Stomach (tissue), 8 donors: ENCODE measurements at regions not wholly inside any gene's neighbourhood (a gene's known extent, or its start where the extent isn't known, plus 50 kb on each side); places are given as distances from the start of the nearest gene placed in this dataset.
"Not testable (repeated sequence)": the region's sequence is repeated elsewhere in the genome, so short reads cannot be mapped to it uniquely, and the experiment has no call there.

Experiments used
- DNase-seq, 2 donors: peaks; one replicate each; pipeline versions ENCODE4 v3.0.0 to v3.0.0-alpha.2; 2013 to 2019
- H3K27ac ChIP-seq, 5 donors: fragments of 200-600 bp in 4 of 5; sonication (generic) in 4 of 5; one replicate each; pipeline ENCODE4 v1.5.1; 2013 to 2019; ENCODE audit warnings: mild to moderate bottlenecking in 1 of 5, moderate library complexity in 1 of 5
- H3K27me3 ChIP-seq, 3 donors: fragments of 200-600 bp; sonication (generic); one replicate each; pipeline ENCODE4 v1.5.1; 2017 to 2019; ENCODE audit warnings: mixed run types in 1 of 3
- H3K36me3 ChIP-seq, 4 donors: fragments of 200-600 bp; sonication (generic); 1 replicate in 3 of 4; 2 replicates in 1 of 4; pipeline ENCODE4 v1.5.1; 2016 to 2019
- H3K4me1 ChIP-seq, 4 donors: fragments of 200-600 bp; sonication (generic); one replicate each; pipeline ENCODE4 v1.5.1; 2016 to 2019
- H3K4me3 ChIP-seq, 4 donors: fragments of 200-600 bp; sonication (generic) in 3 of 4; one replicate each; pipeline ENCODE4 v1.5.1; 2016 to 2019; ENCODE audit warnings: mild to moderate bottlenecking in 1 of 4
- H3K9me3 ChIP-seq, 4 donors: fragments of 200-600 bp; sonication (generic); one replicate each; pipeline ENCODE4 v1.5.1; 2016 to 2019
- EP300 ChIP-seq: sonication (generic); formaldehyde crosslinking; IDR thresholded peaks from one replicate; pipeline ENCODE4 v1.6.1; 2017; ENCODE audit warnings: antibody characterized with exemption
- POLR2A ChIP-seq, 4 donors: fragments of 450-650 bp; IDR thresholded peaks; one replicate each; pipeline ENCODE4 v1.6.1; 2016; ENCODE audit warnings: antibody characterized with exemption in 4 of 4, control low read depth in 2 of 4, mild to moderate bottlenecking in 1 of 4, moderate library complexity in 1 of 4
- POLR2AphosphoS5 ChIP-seq, 3 donors: sonication (generic); formaldehyde crosslinking; IDR thresholded peaks; one replicate each; pipeline ENCODE4 v1.6.1; 2016; ENCODE audit warnings: antibody characterized with exemption in 3 of 3
- WGBS, 5 donors: extraction: QIAGEN DNeasy Blood & Tissue Kit in 3 of 5; methylation state at CpG; one replicate each; pipeline versions ENCODE4 v1.1.5 to v1.1.7; 2013 to 2018; 5-methylcytosine and 5-hydroxymethylcytosine counted together
- intact Hi-C: fragments of 100-400 bp; cut with DNase I; formaldehyde crosslinking; loops from one replicate; pipeline ENCODE4 v1.15.1; 2023; ENCODE audit warnings: low total_unique reads
- TF ChIP-seq, protein P1 (sequence below), 7 experiments: fragments of 450-650 bp in 4 of 7; fragments of 200-600 bp in 3 of 7; sonication (generic) in 3 of 7; IDR thresholded peaks; one replicate each; pipeline ENCODE4 v1.5.1; 2016 to 2019; ENCODE audit warnings: antibody characterized with exemption in 7 of 7, control low read depth in 2 of 7, mild to moderate bottlenecking in 1 of 7
- donor health status: healthy with polysubstance abuse.
- donor health status: Bipolar disorder and iron deficiency.
- donor health status: healthy.

DNA sequence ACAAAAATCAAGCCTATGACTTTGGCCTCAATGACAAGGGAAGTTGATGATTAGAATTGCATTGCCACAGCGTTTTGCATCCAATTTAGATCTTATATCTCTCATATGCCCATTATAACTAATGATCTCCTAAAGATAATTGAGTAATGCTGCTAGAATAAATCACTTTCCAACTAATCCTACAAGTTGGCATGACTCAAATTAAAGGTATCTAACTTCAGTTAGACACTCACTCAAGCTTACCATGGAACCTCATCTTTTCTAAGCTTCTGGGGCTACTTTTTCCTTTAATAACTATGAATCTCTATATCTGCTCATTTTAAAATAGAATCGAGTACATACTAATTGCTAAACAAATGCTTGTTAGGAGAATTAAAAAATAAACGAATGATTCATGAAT, 427.8 kb downstream of the BTG1 start:
- intact Hi-C loops = no loop called here
- H3K9me3 ChIP-seq = no peaks in the 10 kb centered on the region
- 79 to 86% (median 81%) methylated on average over 3 of the region's 3 CpGs for WGBS, 5 donors
- no peak overlapping the region for H3K4me3 ChIP-seq
- no peaks in the 10 kb centered on the region for H3K36me3 ChIP-seq
- H3K27ac ChIP-seq = no peak overlapping the region
- H3K4me1 ChIP-seq = no peaks in the 10 kb centered on the region
- TF ChIP-seq POLR2AphosphoS5 (IDR thresholded peaks at IDR 0.05) (no peak), POLR2A (IDR thresholded peaks at IDR 0.05) (no peak), EP300 (no peak)
- TF ChIP-seq, protein P1, sequence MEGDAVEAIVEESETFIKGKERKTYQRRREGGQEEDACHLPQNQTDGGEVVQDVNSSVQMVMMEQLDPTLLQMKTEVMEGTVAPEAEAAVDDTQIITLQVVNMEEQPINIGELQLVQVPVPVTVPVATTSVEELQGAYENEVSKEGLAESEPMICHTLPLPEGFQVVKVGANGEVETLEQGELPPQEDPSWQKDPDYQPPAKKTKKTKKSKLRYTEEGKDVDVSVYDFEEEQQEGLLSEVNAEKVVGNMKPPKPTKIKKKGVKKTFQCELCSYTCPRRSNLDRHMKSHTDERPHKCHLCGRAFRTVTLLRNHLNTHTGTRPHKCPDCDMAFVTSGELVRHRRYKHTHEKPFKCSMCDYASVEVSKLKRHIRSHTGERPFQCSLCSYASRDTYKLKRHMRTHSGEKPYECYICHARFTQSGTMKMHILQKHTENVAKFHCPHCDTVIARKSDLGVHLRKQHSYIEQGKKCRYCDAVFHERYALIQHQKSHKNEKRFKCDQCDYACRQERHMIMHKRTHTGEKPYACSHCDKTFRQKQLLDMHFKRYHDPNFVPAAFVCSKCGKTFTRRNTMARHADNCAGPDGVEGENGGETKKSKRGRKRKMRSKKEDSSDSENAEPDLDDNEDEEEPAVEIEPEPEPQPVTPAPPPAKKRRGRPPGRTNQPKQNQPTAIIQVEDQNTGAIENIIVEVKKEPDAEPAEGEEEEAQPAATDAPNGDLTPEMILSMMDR (IDR thresholded peaks at IDR 0.05) = no peak
- H3K27me3 ChIP-seq = no peaks in the 10 kb centered on the region
- DNase-seq = no peak

- intact Hi-C loops, H3K27ac ChIP-seq, DNase-seq, H3K9me3 ChIP-seq, H3K4me3 ChIP-seq, H3K4me1 ChIP-seq, H3K27me3 ChIP-seq, H3K36me3 ChIP-seq: not testable (repeated sequence)
- WGBS, 5 donors = 81 to 90% (median 86%) methylated on average over 2 of the region's 2 CpGs
Measured at GRCh38 chr12:91711925-91712324, 433.7 kb downstream of the BTG1 start.

DNA sequence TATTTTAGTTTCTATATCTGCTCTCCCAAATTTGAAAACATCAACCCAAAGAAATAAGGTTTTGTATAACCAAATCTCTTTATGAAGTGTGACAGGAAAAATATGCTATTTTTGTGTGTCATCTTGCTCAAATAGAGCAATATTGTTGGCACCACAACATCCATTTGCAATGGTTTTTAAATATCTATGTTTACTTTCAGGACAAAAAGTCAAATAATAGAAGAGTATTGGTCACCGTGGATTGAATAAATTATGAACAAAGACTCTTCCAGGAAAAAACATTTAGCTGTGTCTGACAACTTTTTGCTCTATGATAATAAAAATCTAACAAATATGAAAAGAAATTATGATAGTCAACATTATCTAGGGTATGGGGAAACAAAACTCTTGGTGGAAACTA, 439.2 kb downstream of the BTG1 start:
- Histone ChIP-seq H3K4me1 (no peaks in the 10 kb centered on the region), H3K27me3 (no peaks in the 10 kb centered on the region), H3K4me3 (no peak overlapping the region), H3K36me3 (no peaks in the 10 kb centered on the region), H3K9me3 (no peaks in the 10 kb centered on the region), H3K27ac (no peak overlapping the region)
- intact Hi-C loops = no loop called here
- TF ChIP-seq POLR2A (IDR thresholded peaks at IDR 0.05) = no peak
- TF ChIP-seq POLR2AphosphoS5 (IDR thresholded peaks at IDR 0.05) = no peak
- TF ChIP-seq EP300 = no peak
- TF ChIP-seq, protein P1 (IDR thresholded peaks at IDR 0.05) = no peak
- no peak for DNase-seq
- WGBS, 5 donors = 20 to 57% (median 22%) methylated on average over 1 of the region's 1 CpG

DNA sequence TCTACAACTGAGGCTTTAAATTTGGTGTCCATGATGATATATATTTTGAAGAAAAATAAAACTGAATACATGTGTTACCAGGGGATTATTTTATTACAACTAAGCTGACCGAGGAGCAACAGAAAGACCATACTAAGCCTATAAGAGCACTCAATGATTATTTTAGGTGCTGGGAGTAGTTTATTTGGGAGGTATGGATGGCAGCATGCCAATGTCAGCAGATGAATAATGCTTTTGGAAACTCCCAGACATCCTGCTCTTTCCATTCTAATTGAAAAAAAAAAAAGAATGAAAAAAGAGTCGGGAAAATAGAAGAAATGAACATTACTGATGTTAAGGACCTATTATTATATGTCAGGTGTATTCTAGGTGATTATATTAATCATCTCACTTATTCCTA, 441.2 kb downstream of the BTG1 start:
- no peaks in the 10 kb centered on the region for H3K27me3 ChIP-seq
- DNase-seq = peak in 1 of 2 donors; percentile 27
- no peak for TF ChIP-seq POLR2A (IDR thresholded peaks at IDR 0.05)
- TF ChIP-seq EP300 = no peak
- TF ChIP-seq, protein P1 (IDR thresholded peaks at IDR 0.05) = no peak
- no peak for TF ChIP-seq POLR2AphosphoS5 (IDR thresholded peaks at IDR 0.05)
- H3K4me3 ChIP-seq = no peak overlapping the region
- H3K27ac ChIP-seq = no peak overlapping the region
- 37 to 70% (median 62%) methylated on average over 2 of the region's 2 CpGs for WGBS, 5 donors
- intact Hi-C loops = no loop called here
- H3K9me3 ChIP-seq = no peaks in the 10 kb centered on the region
- H3K4me1 ChIP-seq = no peaks in the 10 kb centered on the region
- H3K36me3 ChIP-seq = no peaks in the 10 kb centered on the region

- Histone ChIP-seq H3K27me3 (no peaks in the 10 kb centered on the region), H3K27ac (no peak overlapping the region), H3K36me3 (no peaks in the 10 kb centered on the region), H3K4me3 (no peak overlapping the region), H3K9me3 (no peaks in the 10 kb centered on the region), H3K4me1 (no peaks in the 10 kb centered on the region)
- TF ChIP-seq POLR2A (IDR thresholded peaks at IDR 0.05) (no peak), POLR2AphosphoS5 (IDR thresholded peaks at IDR 0.05) (no peak), EP300 (no peak)
- TF ChIP-seq, protein P1 (IDR thresholded peaks at IDR 0.05) = no peak
- intact Hi-C loops = no loop called here
- no peak for DNase-seq
- 86 to 94% (median 93%) methylated on average over 2 of the region's 2 CpGs for WGBS, 5 donors
Measured at GRCh38 chr12:91703491-91704283, 442.0 kb downstream of the BTG1 start.
